Parathyroid adenoma (tissue), 2 donors: ENCODE measurements at regions not wholly inside any gene's neighbourhood (a gene's known extent, or its start where the extent isn't known, plus 50 kb on each side); places are given as distances from the start of the nearest gene placed in this dataset.

Source experiments
- H2AFZ ChIP-seq: fragments of 300-600 bp; sonication (generic); one replicate; pipeline ENCODE4 v1.7.0; 2017; ENCODE audit warnings: antibody characterized with exemption, mild to moderate bottlenecking
- H3K27ac ChIP-seq: fragments of 300-600 bp; sonication (generic); one replicate; pipeline ENCODE4 v1.7.0; 2017
- H3K27me3 ChIP-seq: fragments of 300-600 bp; sonication (generic); one replicate; pipeline ENCODE4 v1.7.0; 2017; ENCODE audit warnings: low read length; ENCODE audit not compliant: control insufficient read depth, insufficient read depth
- H3K36me3 ChIP-seq: fragments of 300-600 bp; sonication (generic); one replicate; pipeline ENCODE4 v1.7.0; 2017; ENCODE audit warnings: low read length; ENCODE audit not compliant: control insufficient read depth, insufficient read depth
- H3K4me1 ChIP-seq: fragments of 300-600 bp; sonication (generic); one replicate; pipeline ENCODE4 v1.7.0; 2017; ENCODE audit warnings: control low read depth
- H3K4me2 ChIP-seq: fragments of 300-600 bp; sonication (generic); one replicate; pipeline ENCODE4 v1.7.0; 2017; ENCODE audit warnings: low read length
- H3K4me3 ChIP-seq: fragments of 300-600 bp; sonication (generic); one replicate; pipeline ENCODE4 v1.7.0; 2017; ENCODE audit warnings: low read depth, low read length
- H3K79me2 ChIP-seq: fragments of 300-600 bp; sonication (generic); one replicate; pipeline ENCODE4 v1.7.0; 2017; ENCODE audit warnings: control low read depth
- H3K9ac ChIP-seq: fragments of 300-600 bp; sonication (generic); one replicate; pipeline ENCODE4 v1.7.0; 2017; ENCODE audit warnings: mild to moderate bottlenecking
- H3K9me3 ChIP-seq: fragments of 300-600 bp; sonication (generic); one replicate; pipeline ENCODE4 v1.7.0; 2017; ENCODE audit warnings: low read length; ENCODE audit not compliant: control insufficient read depth
- CTCF ChIP-seq: fragments of 300-600 bp; sonication (generic); IDR thresholded peaks from one replicate; pipeline ENCODE4 v1.7.0; 2017; ENCODE audit warnings: antibody characterized with exemption, mild to moderate bottlenecking
- donor health status: primary hyperparathyroidism.

GRCh38 chr21:17389311-17389710, 123.5 kb upstream of the CXADR start:
- Histone ChIP-seq H3K79me2 (no peaks in the 10 kb centered on the region), H3K4me2 (no peak overlapping the region), H2AFZ (no peak overlapping the region), H3K27ac (no peak overlapping the region), H3K27me3 (no peaks in the 10 kb centered on the region), H3K9ac (no peak overlapping the region), H3K9me3 (no peaks in the 10 kb centered on the region), H3K36me3 (no peaks in the 10 kb centered on the region), H3K4me3 (no peak overlapping the region), H3K4me1 (no peaks in the 10 kb centered on the region)
- no peak for TF ChIP-seq CTCF

- H3K4me3 ChIP-seq = no peak overlapping the region
- no peaks in the 10 kb centered on the region for H3K27me3 ChIP-seq
- no peak overlapping the region for H3K27ac ChIP-seq
- no peak overlapping the region for H2AFZ ChIP-seq
- H3K4me2 ChIP-seq = no peak overlapping the region
- H3K9ac ChIP-seq = no peak overlapping the region
- TF ChIP-seq CTCF = no peak
- H3K79me2 ChIP-seq = no peaks in the 10 kb centered on the region
- no peaks in the 10 kb centered on the region for H3K9me3 ChIP-seq
- H3K4me1 ChIP-seq = no peaks in the 10 kb centered on the region
- no peaks in the 10 kb centered on the region for H3K36me3 ChIP-seq
Measured at GRCh38 chr21:17390569-17390968, 122.3 kb upstream of the CXADR start.

GRCh38 chr21:17391811-17392340, 121.0 kb upstream of the CXADR start:
- Histone ChIP-seq H3K36me3 (no peaks in the 10 kb centered on the region), H2AFZ (no peak overlapping the region), H3K4me3 (no peak overlapping the region), H3K9me3 (no peaks in the 10 kb centered on the region), H3K9ac (no peak overlapping the region), H3K79me2 (no peaks in the 10 kb centered on the region), H3K4me1 (no peaks in the 10 kb centered on the region), H3K4me2 (no peak overlapping the region), H3K27me3 (no peaks in the 10 kb centered on the region), H3K27ac (no peak overlapping the region)
- TF ChIP-seq CTCF = no peak

GRCh38 chr21:17393413-17393812, 119.4 kb upstream of the CXADR start:
- Histone ChIP-seq H3K4me1 (no peaks in the 10 kb centered on the region), H3K79me2 (no peaks in the 10 kb centered on the region), H3K27me3 (no peaks in the 10 kb centered on the region), H3K9me3 (no peaks in the 10 kb centered on the region), H3K27ac (no peak overlapping the region), H3K36me3 (no peaks in the 10 kb centered on the region), H3K9ac (no peak overlapping the region), H3K4me3 (no peak overlapping the region), H3K4me2 (no peak overlapping the region), H2AFZ (no peak overlapping the region)
- TF ChIP-seq CTCF = no peak

- Histone ChIP-seq H3K27me3 (no peaks in the 10 kb centered on the region), H3K79me2 (no peaks in the 10 kb centered on the region), H3K4me3 (no peak overlapping the region), H3K36me3 (no peaks in the 10 kb centered on the region), H3K27ac (no peak overlapping the region), H3K4me1 (no peaks in the 10 kb centered on the region), H3K4me2 (no peak overlapping the region), H3K9me3 (no peaks in the 10 kb centered on the region), H2AFZ (no peak overlapping the region), H3K9ac (no peak overlapping the region)
- TF ChIP-seq CTCF = no peak
Measured at GRCh38 chr21:17396948-17397347, 115.9 kb upstream of the CXADR start.
